ENCODE measurements at regions not wholly inside any gene's neighbourhood (a gene's known extent, or its start where the extent isn't known, plus 50 kb on each side); places are given as distances from the start of the nearest gene placed in this dataset.

GRCh38 chr2:138182250-138182936 is 218.1 kb downstream of the HNMT start:
- TF ChIP-seq, protein P1, sequence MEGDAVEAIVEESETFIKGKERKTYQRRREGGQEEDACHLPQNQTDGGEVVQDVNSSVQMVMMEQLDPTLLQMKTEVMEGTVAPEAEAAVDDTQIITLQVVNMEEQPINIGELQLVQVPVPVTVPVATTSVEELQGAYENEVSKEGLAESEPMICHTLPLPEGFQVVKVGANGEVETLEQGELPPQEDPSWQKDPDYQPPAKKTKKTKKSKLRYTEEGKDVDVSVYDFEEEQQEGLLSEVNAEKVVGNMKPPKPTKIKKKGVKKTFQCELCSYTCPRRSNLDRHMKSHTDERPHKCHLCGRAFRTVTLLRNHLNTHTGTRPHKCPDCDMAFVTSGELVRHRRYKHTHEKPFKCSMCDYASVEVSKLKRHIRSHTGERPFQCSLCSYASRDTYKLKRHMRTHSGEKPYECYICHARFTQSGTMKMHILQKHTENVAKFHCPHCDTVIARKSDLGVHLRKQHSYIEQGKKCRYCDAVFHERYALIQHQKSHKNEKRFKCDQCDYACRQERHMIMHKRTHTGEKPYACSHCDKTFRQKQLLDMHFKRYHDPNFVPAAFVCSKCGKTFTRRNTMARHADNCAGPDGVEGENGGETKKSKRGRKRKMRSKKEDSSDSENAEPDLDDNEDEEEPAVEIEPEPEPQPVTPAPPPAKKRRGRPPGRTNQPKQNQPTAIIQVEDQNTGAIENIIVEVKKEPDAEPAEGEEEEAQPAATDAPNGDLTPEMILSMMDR (conservative IDR thresholded peaks at IDR 0.05; ENCODE audit: low read depth, low read length) = no peak
- no peak for TF ChIP-seq EZH2 (IDR thresholded peaks at IDR 0.05; ENCODE audit: borderline replicate concordance, low read depth, low read length, poor library complexity, severe bottlenecking)
